NCI-H2029 (cell line): ENCODE measurements at regions not wholly inside any gene's neighbourhood (a gene's known extent, or its start where the extent isn't known, plus 50 kb on each side); places are given as distances from the start of the nearest gene placed in this dataset.
"Not testable (repeated sequence)": the region's sequence is repeated elsewhere in the genome, so short reads cannot be mapped to it uniquely, and the experiment has no call there.

ENCODE experiments used
- DNase-seq: peaks from one replicate; lab custom pipeline; 2025; lab: John Stamatoyannopoulos, UW

DNA sequence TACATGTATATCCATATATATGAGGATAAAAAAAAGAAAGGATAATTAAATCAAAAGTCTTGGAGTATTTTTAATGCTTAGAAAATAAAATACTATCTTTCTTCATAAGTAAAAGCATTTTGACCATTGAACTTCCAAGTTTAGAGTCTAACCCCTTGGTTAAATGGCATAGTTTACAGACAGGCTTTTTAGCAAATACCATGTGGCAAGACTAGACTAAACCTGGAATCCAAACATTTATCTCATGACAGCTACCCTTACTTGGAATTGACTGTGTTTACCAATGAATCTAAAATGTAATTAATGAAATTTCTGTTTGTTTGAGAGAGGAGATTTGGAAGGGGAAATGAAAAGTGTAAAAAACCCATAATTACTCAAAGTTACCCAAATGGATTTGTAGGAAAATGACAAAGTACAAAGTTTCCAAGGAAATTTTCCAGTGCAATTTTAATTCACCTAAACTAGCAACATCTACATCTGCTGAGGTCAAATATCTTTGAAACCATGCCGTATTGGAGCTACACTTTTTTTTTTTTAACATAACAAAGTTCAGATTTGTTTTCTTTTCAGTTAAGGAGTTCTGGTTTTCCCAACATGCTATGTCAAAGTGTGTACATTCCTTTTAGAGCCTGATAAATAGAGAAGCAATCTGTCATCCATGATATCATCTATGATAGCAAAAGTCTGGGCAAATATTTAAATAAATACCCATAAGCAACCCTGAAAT is 272.1 kb upstream of the DAB2 start:
- no peak for DNase-seq

DNA sequence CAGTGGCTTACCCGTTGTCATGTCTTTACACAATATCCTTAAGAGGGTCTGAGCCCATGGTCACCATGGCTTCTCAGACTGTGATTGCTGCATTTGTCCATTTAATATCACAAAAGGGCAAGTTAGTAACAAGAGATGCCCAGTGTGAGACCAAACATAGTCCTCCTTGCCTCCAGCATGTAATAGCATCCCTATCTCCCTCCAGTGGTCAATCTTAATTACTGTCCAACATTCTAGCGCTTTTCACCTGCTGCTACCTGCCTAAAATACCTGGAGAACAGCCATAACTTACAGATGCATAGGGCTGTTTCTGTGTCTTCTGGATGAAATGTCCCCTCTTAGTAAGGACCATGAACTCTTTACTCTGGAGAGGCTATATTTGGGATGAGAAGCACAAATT is 267.2 kb upstream of the DAB2 start:
- DNase-seq: no peak

DNA sequence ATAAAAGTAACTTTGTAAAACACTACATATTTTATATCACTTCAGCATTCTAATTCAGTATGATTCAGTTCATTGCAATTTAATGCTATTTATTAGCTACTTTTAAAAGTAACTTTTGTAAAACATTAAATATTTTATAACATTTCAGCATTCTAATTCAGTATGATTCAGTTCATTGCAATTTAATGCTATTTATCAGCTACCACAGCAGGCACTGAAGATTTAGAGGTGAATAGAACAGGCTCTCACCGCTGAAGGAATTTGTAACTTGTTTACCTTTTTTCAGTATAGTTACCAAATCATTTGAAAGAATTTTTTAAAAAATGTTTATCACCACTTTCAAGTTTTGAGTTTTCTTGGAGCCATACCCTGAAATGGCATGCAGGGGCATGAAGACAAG is 266.4 kb upstream of the DAB2 start:
- no peak for DNase-seq

DNA sequence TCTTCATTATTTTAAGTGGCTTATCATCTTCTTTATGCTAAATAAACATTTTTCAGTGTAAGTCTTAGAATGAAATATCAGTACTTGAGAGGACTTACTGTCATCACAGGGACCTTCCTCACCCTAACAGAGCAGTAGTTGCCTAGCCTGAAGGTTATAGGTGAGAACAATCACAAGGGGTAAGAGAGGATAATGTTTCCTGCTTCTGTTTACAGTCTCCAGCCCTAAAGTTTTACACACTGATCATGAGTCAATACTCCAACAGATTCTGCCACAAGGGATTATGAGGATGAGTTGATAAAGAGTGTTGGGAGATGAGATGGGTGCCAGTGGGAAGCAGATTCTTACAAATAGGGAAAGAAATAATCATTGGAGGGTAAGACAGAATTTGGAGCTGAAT is 265.1 kb upstream of the DAB2 start:
- DNase-seq: no peak

DNA sequence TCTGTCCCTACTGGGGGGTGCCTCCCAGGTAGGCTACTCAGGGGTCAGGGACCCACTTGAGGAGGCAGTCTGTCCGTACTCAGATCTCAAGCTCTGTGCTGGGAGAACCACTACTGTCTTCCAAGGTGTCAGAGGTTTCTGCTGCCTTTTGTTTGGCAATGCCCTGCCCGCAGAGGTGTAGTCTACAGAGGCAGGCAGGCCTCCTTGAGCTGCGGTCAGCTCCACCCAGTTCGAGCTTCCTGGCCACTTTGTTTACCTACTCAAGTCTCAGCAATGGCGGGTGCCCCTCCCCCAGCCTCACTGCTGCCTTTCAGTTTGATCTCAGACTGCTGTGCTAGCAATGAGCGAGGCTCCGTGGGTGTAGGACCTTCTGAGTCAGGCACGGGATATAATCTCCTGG is 263.1 kb upstream of the DAB2 start:
- DNase-seq: not testable (repeated sequence)

DNA sequence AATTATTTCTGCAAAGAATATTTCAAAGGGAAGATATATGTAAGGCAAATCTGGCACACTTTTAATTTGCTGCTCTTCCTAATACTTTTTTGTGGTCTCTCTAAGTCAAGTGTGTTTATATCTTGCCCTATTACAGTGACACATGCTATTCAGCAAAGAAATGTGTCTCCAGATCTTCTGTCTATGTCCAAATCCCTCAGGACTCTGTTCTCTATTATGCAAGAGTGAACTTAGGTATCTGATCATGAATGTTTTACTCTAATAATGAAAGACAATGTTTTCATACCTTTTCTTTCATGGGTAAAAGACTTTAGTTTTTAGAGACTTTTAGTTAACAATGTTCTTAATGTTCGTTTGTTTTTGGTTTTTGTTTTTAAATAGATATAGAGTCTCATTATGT is 255.4 kb upstream of the DAB2 start:
- DNase-seq: no peak

DNA sequence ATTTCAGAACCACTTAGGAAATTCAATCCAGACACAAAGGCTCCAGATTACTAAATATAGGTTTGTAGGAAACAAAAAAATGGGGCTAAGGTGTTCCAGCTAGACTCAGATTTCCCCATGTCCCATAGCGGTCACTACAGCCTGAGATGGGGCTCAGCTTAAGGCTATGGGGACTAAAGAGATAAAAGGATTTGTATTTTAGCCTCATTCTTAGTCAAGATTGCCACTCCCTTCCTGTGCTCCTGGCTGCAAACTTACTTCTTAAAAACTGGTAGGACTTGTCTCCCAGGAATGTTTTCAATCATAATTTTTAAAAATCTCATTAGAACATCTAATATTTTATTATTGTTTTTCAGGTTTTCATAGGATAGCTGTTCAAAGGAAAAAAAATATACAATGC is 253.8 kb upstream of the DAB2 start:
- no peak for DNase-seq

DNA sequence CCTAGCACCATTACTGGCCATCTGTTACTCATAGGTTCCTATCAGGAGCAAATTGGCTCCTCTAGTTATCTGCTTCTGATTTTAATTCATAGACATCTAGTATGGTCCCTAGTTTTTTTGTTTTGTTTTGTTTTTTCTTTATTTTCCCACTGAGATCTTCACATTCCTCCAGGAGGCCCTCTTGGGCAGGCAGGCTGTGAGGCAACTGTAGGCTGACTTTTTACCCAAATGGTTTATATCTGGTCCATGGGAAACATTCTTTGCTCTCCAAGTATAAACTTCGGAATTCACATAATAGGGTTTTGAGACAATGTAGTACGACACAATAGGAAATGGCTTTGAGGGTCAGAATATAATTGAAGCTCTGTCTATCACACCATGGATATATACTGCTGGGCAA is 250.9 kb upstream of the DAB2 start:
- no peak for DNase-seq

DNA sequence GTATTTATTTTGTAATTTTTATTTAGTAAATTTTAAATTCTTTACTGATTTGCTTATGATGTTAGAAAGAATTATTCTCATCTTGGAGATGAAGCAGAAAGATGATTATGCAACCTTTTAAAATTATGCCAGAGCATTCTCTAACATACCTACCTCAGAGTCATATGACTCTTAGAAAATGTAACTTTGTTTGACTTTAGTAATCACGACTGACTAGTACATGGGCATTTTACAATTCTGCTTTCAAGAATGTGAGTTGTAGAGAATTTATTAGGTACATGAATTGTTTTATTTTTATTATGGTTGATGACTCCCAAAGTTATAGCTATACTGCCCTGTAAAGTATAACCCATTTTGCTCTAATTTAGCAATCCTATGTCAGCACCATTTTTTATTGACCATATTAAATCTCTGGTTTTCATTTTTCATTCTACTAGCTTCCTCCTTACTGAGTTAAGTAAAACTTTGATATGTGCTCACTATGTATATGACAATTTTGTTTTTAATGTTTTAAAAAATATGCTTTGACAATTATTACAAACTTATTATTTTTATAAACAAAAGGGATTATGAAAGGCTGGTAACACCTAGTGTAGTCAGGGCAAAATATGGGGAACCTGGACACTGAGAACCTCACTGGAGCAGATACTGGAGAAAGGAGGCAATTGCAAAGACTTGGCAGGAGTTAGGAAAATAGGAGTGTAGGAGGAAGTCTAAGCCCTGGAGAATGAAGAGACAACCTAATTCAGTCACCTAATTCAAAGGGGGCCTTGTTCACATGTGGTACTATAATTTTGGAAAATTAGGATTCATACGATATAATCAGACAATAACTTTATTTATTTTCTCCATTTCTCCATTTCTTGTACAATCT is 249.7 kb upstream of the DAB2 start:
- DNase-seq: no peak

DNA sequence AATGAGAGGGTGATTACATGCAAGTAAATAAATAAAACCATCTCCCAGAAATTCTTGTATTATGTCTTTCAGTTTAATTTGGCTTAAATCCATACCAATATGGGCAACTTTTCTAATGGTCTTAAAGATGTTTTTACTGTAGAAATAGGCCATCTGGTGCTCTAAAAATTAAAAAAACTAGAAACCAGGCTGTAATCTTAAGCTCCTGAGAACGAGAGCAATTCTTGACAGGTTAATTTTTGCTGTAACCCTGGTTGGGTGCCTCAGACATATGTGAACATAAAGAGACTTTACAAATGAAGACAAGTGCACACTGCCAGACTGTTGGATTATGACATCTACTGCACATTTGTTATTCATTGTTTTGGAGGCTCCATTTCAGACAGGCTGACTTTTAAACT is 246.8 kb upstream of the DAB2 start:
- no peak for DNase-seq

DNA sequence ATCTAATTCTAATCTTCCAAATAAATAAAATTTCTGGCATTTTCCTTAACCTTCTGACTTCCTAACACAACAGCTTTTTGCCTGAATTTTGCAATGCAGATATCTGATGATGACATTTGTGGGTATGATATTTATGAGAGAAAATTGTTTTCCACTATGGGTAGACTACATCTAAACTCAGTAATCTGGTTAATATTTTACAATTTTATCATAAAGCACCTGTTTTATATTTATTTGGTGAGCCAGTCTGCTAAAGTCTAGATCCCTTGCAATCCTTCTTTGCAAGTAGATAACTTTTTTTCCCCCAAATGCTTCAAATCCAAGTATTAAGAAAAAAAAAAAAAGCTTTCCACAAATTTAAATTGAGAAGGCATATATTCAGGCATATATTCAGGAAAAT is 246.2 kb upstream of the DAB2 start:
- DNase-seq: no peak

DNA sequence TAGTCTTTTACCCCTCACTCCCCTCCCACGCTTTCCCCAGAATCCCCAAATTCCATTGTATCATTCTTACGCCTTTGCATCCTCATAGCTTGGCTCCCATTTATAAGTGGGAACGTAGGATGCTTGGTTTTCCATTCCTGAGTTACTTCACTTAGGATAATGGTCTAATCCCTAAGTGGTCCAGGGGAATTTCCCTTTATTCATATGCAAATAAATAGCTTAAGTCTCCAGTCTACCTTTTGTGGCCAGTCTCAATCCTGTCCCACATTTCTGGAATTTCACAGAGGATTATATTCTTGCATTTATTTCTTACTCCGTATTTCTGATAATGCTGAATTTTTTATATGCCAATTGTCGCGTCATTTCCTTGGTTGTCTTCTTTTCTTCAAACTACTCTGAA is 245.6 kb upstream of the DAB2 start:
- DNase-seq: no peak

DNA sequence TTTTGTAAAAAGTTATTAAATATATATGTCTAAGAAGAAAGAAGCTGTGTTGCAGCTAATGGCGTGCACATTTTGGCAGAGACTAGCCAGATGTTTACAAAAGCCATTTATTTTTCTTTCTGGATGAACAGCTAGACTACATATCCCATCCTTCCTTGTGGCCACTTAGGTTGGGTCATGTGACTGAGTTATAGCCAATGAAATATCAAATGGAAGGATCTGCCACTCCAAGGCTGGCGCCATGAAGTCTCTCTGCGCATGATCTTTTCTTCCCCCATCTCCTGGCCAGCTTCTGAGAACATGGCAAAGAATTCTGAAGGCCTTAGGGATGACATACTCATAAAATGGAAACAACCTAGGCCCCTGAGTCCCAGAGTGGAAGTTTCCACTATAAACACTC is 244.2 kb upstream of the DAB2 start:
- DNase-seq: no peak

DNA sequence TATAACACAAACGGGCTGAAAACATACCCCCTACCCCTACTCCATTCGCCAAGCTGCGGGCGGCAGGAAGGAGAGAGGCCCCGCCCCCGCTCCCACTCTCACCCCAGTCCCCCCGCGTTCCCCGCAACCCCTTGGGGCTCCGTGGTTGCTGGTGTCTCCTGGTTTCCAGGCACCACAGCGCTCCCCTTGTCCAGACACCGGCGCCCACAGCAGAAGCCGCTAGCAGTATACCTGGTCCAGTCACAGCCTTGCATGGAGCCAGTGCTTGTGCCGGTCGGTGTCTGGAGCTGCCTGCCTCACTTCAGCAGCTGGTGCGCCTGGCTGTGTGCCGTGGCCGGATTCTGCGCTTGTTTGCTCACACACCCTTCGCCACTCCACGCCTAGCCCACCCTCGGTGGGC is 240.5 kb upstream of the DAB2 start:
- no peak for DNase-seq

DNA sequence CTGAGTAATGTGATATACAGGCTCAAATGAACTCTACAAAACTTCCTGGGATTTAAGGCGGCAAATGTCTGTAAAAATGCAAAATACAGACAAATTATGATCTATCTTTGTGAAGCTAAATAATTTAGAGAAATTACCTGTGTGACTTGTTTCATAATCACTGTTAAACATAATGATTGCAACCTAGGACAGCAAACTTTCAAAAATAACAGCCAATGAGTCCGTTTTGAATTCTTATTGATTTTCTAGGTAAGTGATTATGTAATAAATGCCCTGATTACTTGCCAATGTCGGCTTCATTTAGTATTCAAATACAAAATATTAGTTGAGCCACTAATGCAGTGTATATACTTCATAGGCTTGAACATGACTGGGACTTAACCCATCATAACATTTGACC is 238.2 kb upstream of the DAB2 start:
- DNase-seq: no peak

DNA sequence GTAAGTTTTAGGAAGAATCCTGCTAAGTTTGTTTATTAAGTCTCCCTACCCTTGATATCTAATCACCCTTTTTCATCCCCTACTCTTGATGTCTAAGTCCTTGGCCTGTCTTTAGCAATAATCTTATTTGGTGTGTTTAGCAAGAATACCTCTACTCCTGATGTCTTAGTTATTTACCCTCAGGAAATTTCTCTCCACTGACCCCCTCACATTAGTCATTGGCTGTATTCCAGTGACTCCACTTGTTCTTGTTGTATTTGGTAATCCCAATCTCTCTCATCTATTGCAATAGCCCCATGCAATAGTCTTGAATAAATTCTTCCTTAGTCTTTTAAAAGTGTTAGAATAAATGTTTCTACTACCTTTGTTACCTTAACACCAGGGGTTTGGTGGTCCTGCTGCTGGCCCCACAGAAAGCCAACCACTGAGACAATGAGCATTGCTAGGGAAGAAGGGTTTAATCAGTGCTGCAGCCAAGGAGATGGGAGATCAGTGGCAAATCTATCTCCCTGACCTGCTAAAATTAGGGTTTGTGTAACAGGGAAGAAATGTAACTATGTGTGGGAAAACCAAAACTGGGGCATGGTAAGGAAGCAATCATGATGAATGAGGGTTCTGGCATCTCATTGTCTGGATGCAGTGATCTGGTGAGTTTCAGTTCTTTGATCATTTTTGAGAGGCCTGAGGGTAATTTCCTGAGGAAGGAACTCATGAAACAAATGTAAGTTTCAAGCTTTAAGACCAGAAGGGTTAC is 236.4 kb upstream of the DAB2 start:
- no peak for DNase-seq

DNA sequence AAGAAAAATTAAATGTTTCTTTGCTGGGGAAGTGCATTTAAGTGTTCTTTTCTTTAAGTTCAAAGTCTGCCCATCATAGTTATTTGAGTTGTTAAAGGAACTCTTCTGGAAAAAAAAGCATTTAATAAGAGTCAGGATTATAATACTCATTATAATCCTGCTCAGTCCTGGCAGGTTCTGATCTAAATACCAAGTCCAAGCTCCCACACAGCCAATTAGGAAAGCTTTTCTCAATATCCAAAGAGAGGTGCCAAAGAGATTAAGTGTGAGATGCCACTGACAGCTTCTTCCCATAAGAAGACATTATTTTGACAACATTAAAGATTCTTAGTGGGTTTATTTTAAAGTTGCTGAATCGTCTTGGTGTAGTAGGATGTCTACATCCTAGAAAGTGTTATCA is 235.2 kb upstream of the DAB2 start:
- DNase-seq: no peak

DNA sequence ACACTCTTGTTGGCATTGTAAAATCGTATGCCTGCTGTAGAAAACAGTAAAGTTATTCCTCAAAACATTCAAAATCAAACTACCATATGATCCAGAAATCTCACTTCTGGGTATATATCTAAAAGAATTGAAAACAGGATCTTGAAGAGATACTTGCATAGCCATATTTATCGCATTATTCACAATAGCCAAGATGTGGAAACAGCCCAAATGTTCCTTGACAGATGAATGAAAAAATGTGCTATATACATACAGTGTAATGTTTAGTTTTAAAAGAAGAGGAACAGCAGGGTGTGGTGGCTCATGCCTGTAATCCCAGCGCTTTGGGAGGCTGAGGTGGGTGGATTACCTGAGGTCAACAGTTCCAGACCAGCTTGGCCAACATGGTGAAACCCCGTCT is 234.1 kb upstream of the DAB2 start:
- DNase-seq: no peak

DNA sequence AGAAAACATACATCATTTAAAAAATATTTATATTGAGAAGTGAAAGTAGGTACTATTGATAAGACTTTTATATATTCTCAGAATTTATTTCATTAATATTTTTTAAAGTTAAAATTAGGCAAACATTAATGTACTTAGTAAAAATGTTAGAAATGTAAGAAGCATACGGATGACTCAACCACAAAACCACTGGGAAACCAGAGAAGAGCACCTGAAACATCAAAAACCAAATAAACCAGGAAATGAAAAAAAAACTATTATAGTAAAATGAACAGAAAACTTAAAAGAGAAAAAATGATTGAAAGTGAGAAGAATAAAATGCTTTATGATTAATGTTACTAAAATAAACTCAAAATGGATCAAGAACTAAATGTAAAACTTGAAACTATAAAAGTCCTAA is 233.2 kb upstream of the DAB2 start:
- DNase-seq: no peak

DNA sequence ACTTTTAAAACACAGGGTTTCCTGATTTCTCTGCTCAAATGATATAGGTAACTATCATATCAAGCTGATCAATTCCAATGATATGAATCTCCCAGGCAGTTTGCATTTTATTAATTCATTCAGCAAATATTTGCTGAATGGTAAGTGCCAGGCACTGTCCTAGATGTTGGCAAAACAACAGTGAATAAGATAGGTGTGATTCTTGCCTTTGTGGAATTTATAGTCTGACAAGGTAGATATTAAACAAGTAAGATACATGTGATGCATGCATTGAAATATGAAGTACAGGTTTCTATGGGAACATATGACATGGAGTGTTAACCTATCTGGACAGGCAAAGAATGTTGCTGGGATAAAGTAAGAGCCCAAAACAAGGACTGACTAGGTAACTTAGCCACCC is 231.8 kb upstream of the DAB2 start:
- no peak for DNase-seq

DNA sequence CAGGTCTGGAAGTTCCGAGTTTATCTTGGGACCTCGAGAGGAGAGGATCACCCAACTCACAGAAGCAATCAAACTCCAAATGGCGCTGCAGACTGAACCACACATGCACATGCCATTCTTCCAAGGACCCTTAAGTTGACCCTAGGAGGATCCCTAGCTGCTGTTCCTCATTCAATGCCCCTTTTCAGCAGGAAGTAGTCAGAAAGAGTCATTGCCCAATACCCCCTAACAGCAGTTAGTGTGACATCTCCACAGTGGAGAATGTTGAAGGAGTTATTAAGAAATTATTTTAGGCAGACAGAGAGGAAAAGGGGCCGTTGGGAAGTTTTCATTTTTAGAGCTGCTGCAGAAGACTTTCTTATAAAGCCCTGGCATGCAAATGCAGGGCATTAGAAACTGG is 229.9 kb upstream of the DAB2 start:
- no peak for DNase-seq

DNA sequence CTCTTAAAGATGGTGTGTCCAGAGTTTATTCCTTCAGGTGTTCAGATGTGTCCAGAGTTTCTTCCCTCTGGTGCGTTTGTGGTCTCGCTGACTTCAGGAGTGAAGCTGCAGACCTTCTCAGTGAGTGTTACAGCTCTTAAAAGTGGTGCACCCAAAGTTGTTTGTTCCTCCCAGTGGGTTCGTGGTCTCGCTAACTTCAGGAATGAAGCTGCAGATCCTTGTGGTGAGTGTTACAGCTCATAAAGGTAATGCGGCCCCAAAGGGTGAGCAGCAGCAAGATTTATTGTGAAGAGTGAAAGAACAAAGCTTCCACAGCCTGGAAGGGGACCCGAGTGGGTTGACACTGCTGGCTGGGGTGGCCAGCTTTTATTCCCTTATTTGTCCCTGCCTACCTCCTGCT is 227.7 kb upstream of the DAB2 start:
- DNase-seq: not testable (repeated sequence)

DNA sequence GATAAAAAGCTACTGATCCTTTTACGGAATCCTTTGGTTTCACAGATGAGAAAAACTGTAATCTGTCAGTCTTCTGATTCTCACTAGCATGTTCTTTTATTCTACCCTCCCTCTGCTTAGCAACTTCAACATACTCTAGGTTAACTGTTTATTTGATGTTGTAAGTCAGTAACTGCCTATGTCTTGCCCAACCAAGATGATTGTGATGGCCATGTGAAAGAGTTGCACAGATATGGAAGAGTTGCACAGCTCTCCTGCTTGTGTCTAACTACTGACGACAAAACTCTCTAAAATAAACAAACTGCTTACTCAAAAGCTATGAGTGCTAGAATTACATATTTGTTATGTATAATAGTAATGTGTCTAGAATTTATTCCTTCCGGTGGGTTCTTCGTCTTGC is 227.3 kb upstream of the DAB2 start:
- no peak for DNase-seq
